Nucleus accumbens (tissue), 56 donors: ENCODE measurements at regions not wholly inside any gene's neighbourhood (a gene's known extent, or its start where the extent isn't known, plus 50 kb on each side); places are given as distances from the start of the nearest gene placed in this dataset.

Experiments used
- DNase-seq, 56 donors: peaks; one replicate each; lab custom pipeline; 2025; lab: John Stamatoyannopoulos, UW

DNA sequence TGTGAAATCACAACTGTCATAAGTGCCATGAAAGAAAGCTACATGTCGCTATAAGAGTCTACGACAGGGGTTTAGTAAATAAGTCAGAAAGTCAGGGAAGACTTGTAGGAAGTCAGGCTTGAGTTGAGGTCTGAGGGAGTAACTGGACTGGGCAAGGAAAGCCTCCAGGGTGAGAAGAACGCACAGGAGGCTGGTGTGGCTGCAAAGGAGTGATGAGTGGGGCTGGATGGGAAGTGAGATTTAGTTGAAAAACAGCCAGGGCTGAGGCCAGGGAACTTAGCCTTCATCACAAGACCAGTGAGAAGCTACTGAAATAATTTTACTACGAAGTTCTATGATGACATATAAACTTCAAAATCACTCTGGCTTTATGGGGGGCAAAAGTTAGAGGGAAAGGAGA is 763.7 kb upstream of the PHF14 start:
- DNase-seq: no peak

DNA sequence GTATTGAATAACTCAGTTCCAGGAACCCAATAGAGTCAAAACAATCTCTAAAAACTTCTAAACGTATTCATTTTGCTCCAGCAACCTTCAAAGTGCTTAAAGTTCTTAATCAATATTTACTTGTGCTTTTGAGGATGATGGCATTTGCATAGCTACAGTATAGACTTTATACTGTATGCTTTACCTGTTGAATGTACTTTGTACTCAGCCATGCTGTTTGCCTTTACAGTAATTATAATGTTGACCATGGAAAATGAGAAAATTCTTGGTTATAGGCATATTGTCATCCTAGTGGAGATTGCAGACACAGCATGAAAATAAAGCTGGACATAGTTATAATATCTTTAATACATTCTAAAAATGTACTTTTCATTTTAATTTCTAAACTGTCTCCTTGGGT is 762.7 kb upstream of the PHF14 start:
- DNase-seq: no peak

DNA sequence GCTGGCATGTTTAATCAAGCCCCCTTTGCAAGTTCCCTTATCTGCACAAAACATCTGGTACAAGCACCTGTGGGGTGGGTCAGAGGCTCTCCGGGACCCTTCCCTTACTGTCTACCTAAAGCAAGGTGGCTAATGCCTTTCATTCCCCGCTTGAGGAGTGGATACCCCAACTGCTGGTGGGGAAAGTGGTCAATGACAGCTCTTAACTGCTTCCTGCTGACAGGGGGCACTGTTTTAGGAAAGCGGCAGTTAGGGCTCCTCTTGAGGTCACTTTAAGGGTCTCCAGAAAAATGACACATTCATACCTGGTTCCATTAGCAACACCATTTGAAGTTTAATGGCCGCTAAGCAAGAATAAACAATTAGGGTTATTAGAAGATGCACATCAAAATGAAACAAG is 761.8 kb upstream of the PHF14 start:
- no peak for DNase-seq

DNA sequence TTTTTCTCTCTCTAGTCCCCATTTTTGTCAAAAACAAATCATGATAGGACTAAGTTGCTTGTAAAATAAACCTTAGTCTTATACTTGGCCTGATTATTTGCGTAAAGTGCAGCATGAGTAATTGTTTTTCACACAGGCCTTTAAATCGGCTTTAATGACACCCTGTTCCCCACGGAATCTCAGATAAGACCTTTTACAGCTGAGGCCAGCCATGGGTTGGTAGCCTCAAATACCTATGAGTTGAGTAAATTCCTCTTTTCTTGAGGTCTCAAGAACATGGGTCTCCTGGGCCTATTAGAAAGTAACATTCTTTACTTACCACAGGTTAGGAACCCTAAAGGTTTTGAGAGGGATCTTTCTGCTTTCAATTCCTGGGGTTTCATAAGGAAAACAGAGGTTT is 761.0 kb upstream of the PHF14 start:
- no peak for DNase-seq

DNA sequence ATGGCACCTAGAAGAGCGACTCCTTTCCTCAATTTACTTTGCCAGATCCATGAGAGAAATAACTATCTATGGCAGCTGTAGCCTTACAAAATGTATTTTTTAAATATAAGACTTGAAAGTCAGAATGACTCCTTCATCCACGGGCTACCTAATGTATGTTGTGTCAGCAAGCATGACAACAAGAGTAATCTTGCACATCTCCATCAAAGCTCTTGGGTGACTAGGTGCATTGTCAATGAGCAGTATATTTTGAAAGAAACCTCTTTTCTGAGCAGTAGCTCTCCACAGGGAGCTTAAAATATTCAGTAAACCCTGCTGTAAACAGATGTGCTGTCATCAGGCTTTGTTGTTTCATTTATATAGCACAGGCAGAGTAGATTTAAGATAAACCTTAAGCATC is 757.2 kb upstream of the PHF14 start:
- DNase-seq: no peak

DNA sequence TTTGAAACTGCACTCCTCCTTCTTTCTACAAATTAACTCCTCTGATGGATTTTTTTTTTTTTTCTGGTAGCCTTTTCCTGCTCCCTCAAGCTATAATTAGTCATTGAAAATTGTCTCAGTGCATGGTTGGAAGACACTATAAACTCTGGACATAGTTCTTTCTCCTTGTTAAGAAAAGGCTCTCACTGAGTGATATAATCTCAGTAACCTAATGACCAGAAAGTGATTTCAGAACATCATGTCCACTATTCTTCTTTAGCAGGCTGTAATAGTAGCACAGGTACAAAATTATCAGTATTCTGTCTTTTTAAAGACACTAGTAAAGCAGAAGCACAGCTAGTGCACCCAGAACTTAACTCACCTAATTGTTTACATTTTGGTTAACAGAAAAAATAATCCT is 752.6 kb upstream of the PHF14 start:
- DNase-seq: no peak

DNA sequence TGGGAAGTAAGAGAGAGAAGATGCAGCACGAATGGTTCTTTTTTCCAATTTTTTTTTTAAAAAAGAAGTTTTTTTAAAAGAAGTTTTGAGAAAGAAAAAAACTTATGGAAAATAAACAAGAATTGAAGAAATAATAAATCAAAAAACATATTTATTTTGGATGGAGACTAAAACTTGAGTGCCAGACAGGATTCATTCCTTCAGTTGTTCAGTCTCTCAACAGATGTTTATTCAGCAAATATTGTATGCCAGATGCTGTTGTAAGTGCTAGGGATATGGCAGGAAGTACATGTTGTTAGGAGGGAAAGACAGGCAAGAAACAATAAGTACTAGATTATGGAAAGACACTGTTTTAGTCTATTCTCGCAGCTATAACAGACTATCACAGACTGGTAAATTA is 750.7 kb upstream of the PHF14 start:
- no peak for DNase-seq

DNA sequence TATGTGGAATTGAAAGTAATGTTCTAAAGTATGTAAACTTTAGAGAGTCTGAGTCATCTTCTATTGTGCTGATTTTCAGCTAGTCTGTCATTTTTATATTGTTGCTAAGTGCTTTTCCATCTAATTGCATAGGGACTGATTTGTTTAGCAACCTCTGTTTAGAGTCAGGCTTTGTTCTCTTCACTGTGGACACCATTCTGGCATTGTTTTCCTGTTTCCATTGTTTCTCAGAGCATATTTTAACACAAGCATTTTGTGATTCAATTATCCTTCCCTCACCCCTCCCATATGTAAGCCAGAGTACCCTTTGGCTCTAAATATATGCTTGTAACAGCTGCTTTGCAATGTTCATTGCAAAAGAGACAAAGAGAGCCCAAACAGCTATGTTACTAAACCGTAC is 748.4 kb upstream of the PHF14 start:
- DNase-seq: no peak

DNA sequence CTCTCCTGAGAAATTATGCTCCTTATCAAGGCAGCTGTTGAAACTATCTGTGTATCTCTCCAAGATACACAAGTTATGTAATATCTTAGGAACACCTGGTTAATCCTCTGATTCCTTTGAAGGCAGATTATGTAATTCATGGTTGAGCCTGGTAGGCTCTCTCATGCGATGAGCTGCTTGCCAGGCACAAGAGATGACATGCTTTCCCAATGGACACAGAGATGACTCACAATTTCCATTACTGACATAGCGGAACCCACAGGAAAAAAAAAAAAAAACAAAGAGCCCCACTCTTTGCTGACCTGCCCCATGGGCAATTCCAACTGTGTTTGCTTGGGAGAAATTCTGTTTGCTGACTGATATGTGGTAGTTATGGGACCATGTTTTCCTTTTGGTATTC is 736.4 kb upstream of the PHF14 start:
- DNase-seq: no peak

DNA sequence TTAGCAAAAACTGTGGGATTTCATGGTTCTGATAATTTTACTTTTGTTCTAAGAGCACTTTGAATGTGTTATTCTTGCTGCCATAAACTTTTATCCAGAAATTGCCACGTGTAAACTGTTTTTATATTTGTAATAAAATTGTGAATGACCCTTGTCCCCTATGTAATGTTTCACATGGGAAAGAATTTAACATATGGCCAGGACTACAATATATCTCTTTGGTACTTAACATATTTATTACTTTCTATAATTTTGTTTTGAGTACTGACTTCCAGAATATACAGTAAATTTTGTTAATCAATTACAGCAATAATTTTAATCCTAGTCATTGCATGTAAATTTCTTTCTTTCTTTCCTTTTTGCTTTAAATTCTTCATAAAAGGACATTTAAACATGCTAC is 735.0 kb upstream of the PHF14 start:
- DNase-seq: no peak

DNA sequence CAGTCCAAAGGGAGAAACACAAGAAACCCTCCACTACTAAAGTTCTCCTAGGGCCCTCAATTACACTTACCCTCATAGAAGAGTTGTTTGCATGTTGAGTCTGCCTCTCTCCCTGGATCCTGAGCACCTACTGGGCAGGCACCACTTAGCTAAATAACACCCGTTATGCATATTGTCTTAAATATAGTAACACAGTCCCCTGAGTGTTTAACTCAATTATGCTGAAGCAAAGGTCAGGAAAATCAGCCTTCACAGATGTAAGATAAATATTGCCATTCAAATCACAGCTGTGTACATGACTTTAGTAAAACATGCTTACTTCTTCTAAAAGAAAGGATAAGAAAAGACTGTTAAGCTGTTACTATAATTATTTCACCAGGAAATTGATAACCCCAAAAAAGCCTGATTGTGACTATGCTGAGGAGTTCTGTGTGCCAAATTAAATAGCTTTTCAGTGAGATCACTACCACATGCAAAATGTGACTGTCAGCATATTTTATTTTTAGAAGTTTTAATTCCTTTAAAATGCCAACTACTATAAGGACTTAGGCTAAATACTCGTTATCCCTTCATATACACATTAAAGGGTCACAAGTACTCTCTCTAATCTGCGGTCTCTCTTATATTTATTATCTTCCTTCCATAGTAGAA is 733.9 kb upstream of the PHF14 start:
- DNase-seq: no peak

DNA sequence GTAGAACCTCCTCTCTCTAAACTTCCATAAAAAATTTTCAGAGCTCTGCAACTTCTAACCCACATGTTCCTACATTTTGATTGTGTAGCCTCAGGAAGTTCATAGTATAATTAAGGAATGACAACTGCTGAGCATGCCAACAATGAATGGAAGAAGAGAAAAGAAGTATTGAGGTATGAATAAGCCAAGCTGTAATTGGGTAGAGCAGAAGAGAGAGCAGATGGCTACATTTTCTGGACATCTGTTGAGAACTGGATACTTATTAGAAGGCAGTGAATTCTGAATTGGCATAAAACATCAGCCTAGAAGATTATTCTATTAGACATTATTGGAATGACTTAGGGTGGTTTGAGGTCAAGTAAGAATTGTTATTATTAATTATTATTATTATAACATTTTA is 728.3 kb upstream of the PHF14 start:
- no peak for DNase-seq

DNA sequence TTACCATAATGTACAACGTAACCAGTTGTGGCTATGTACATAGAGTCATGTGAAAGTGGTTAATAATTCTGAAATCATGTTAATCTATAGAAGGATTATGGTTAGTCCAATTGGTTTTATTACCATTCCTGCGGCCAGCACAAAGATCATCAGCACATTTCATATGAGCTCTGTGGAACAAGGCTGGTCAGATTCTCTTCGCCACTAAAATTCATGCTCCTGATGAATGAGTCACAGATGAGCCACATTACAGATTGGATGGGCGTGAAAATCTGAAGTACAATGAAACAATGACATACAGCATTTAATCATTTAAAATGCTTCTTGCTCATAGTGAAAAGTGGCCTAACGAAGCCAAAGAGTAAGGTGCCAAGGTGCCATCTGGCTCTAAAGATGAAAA is 716.2 kb upstream of the PHF14 start:
- DNase-seq: no peak

DNA sequence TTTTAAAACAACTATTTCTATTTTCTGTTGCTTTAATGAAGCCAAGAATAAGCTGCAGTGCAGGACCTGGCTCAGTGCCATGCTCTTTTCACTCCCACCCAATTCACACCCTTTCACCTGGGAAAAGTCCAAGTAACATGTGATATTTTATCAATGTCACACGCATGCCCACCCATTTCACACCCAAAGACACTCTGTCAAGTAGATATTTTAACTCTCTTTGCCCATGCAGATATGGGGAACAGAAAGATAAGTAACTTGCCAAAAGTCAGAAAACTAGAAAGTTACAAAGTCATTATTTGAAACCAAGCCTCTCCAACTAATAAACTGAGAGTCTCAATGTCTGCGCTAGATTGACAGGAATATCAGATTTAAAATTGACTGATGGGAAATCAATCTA is 706.7 kb upstream of the PHF14 start:
- DNase-seq: no peak

DNA sequence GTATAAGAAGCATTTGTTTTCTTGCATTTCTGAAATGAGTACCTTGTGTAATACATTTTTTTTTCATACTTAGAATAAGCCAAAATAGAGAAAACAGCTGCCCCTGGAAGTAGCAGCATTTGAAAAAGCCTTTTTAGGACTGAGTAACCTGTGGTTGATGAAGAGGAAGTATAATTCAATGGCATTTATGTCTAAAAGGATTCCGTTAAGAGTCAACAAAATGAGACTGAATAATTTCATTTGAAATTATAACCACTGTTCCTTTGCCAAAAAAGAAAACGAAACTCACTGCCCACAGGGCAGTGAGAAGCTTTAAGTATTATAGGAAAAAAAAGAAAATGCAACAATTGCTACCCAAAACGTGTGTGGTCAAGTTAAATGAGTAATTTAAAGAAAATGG is 705.6 kb upstream of the PHF14 start:
- no peak for DNase-seq

DNA sequence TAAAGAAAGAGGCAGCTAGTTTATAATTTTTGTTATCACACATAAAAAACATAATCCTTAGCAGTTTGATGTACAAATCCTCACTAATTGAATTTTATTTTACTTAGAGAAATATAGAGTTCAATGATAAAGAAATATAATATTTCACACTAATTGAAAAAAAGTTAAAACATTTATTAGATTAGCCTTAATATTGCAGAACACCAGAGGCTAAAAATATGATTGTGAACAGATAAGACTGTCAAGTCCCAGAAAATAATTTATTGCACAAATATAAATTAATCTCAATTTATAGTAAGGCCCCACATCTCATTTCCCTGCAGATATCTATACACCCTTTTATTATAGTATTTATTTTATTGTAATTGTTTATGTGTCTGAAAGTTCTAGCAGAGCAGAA is 690.8 kb upstream of the PHF14 start:
- DNase-seq: no peak

DNA sequence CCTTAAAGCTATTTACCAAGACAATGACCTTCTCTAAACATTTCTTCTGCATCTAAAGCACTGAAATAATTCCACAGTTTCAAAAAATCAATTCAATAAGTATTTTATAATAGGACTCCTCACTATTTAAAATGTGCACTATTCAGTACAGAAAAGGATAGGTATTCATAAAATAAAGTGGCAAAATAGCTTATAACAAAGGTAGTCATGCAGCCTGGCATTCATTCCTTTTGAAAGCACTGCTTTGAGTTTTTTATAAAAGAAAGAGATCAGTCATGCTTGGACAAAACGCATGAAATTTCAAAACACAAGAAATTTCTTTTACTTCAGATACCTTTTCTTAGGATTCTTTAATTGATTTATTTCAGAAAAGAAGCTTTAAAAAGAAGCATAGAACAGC is 689.7 kb upstream of the PHF14 start:
- DNase-seq: no peak

DNA sequence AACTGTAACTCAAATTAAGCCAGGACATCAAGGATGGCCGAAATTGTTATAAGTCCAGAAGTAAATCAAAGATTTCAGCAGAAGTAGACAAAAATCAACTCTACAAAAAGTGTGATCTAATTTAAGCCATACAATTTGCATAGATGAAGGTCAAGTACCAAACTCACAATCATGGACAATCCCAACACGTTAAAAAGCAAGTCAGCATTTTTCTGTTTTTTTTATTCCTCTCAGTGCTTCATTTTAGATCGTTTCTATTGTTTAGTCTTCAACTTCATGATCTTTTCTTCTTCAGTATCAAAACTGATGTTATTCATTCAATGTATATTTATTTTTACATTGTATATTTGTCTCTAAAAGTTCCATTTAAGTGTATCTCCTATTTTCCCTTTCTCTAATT is 674.3 kb upstream of the PHF14 start:
- no peak for DNase-seq

DNA sequence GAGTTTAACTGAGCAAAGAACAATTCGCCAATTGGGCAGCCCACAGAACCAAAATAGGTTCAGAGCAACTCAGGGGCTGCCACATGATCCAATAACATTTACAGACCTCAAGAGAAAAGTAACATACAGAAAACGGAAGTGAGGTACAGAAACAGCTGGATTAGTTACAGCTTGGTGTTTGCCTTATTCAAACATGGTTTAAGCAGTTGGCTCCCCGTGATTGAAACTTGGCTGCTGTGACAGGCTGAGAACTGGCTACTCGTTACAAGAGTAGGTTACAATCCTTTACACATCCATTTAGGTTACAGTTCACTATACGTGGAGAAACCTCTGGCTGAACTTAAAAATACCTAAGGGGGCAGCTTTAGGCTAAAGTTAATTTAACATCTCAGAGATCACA is 673.1 kb upstream of the PHF14 start:
- no peak for DNase-seq

DNA sequence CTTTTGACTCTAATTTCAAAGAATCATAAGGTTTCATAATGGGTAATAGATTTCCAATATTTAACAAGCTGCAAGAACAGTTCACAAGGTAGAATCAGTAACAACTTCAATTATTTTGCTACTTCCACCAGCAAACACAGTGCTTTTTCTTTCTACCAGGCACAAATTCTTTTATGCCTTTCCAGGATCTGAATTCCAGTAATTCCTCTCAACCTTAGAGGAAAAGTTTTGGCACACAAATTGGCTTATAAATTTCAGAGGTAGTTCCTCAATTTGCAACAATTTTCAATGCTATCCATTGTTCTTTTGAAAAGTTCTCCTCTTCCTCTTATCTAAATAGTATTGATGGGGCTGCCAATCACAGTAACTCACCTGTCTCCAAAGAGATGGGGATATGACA is 665.4 kb upstream of the PHF14 start:
- DNase-seq: no peak

DNA sequence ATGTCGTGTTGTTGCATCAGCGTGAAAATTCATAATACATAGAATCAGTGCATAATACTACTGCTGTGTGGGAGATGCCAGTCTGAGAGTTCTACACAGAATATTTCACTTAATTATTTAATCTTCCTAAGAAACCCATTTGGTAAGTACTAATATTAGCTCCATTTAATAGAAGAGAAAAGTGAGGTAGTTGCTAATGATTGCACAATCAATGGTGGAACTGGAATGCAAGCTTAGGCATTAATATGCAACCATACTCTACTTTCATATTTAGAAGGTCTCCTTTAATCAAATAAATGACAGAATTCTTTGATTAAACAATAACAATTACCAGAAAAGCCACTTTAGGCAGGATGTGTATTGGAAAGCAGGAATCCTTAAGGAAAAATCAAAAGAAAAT is 660.7 kb upstream of the PHF14 start:
- no peak for DNase-seq

DNA sequence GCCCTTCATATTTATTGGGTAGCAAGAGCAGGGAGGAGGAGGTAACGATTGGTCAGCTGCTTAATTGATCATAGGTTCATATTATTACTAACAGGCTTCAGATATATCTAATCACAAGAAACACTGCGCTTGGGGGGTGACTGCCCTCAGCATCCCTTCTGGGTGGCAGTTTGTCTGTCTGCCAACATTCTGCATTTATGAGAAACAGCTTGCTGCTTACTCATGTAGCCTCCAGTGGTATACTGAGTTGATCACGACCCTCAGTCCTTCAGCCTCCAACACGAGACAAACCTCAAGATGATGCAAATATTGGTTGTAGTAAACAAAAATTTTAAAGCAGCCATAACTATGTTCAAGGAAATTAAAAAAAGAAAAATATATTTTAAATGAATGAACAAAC is 657.8 kb upstream of the PHF14 start:
- no peak for DNase-seq

DNA sequence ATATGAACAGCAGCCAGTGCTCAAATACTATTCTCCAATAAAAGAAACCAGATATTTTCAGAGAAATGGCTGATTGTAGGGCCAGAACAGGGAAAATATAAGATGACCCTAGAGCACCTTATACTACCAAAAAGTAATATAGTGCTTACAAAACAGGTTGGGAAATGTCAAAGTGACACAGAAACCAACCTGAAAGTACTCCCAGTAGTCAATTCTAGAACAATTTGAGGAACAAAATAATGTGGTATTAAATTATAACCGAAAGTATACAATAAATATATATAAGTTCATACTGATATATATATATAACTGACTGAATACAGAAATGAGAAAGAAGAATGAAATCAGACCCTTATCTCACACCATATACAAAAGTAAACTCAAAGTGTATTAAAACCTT is 657.2 kb upstream of the PHF14 start:
- no peak for DNase-seq

DNA sequence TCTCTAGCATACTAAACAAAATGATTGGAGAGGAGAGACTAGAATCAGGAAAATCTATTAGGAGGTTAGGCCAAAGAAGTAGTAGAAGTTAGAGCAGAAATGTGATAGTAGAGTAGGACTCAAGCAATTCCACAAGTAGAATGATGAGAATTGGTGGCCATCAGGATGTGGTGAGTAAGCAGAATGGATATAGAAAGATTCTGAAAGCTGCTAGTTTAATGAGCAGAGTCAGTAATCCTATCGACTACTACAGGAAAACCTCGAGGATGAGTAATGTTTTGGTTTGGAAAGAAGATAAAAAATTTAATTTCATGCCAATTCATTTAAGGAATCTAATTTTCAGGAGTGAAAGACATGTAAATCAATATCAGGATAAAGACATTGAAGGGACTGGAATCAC is 648.3 kb upstream of the PHF14 start:
- DNase-seq: no peak
